ENCODE measurements at regions not wholly inside any gene's neighbourhood (a gene's known extent, or its start where the extent isn't known, plus 50 kb on each side); places are given as distances from the start of the nearest gene placed in this dataset.

DNA sequence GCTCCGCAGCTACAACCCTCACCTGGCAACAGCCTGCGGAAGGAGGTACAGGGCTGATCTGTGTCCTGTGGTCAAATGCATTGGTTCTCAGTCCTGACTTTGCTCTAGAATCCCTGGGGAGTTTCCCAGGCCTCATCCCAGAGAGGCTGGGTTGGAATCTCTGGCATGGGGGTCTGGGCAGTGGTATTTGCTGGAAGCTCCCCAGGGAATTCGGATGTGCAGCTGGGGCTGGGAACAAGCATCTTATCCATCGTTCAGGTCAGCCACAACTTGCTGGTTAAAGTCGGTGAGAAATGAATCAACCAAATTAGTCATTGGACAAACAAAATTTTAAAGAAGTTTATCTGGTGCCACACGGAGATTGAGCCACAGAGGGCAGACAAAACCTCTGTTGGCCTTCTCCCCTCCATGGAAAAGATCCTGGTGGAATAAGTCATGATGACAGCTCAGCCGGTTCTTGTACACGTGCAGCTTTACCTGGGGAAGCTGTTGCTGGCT, 231.2 kb downstream of the FOXL1 start:
- DNase-seq = no peak

DNA sequence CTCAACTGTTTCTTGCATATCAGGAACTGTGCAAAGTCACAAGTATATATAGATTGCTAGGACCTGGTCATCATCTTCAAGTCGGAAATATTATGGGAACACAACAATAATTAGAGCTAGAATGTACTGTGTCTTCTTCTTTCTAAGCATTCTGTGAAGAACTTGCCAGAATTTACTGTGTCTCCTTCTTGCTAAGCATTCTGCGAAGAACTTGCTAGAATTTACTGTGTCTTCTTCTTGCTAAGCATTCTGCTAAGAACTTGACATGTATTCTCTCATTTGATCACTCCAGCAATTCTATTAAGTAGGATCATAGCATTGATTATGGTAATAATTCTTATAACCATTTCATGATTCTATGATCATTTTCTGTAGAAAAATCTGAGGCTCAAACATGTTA, 231.7 kb downstream of the FOXL1 start:
- no peak for DNase-seq

DNA sequence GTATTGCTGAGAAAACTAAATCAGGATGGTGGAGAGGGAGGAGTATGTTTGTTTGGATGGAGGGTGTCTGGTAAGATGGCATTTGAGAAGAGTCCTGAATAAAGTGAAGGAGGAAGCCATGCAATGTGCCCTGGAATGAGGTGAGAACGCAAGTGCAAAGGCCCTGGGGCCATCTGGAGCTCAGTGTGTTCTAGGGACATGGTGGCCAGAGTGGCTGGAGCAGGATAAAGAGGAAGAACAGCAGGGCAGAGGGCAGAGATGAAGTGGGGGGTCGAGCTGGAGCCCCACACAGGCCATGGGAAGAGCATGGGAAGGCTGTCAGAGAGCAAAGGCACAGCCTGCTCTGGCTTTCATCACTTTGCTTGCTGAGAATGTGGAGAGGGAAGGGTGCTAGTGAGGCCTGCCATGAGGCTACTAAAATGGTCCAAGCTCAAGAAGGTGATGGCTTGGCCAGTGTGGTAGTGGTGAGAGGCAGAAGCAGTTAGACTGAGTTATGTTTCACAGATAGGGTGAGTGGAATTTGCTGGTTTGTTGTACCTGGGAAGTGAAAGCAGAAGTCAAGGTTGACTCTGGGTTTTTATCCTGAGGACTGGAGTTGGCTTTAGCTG, 234.1 kb downstream of the FOXL1 start:
- no peak for DNase-seq

DNA sequence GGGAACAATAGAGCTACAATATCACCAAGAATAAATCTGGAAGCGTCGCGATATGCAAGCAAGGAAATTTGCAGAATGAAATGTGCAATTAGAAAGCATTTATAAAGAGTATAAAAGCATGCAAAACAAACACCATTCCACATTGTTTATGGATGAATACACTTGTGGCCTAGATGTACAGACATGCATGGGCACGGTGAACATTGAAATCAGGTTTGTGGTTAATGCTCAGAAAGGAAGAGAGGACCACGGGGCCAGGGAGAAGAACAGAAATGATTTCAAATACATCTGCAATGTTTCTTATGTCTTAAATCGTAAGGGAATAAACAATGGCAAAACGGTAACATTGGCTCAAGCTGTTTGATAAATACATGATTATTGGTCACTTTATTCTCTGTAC, 235.9 kb downstream of the FOXL1 start:
- DNase-seq = no peak

DNA sequence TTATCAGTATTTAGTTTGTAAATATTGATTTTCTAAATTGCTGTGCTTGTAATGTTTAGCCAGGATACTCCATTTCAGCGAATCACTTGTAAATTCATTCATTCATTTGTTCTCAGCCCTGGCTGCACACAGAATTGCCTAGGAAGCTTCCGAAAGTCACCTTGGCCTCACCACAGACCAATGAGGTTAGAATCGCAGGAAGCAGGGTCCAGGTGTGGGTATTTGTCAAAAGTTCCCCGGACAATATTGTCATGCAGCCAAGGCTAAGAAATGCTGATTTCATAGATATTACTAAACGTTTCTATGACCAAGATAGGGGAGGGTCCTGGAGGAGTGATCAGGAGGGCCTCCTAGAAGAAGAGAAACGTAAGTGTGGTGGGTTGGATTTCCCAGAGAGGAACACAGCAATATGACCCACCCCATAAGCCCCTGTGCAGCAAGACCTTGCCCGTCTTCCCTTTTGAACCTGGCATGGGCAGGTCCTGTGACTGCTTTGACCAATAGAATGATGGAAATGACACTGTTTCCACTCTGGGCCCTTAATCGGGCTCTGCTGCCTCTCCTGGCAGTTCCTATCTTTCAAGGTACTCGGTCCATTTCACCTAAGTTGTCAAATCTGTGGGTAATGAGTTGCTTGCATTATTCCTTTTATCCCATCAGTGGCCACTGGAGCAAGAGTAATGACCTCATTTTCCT, 238.7 kb downstream of the FOXL1 start:
- DNase-seq = no peak

DNA sequence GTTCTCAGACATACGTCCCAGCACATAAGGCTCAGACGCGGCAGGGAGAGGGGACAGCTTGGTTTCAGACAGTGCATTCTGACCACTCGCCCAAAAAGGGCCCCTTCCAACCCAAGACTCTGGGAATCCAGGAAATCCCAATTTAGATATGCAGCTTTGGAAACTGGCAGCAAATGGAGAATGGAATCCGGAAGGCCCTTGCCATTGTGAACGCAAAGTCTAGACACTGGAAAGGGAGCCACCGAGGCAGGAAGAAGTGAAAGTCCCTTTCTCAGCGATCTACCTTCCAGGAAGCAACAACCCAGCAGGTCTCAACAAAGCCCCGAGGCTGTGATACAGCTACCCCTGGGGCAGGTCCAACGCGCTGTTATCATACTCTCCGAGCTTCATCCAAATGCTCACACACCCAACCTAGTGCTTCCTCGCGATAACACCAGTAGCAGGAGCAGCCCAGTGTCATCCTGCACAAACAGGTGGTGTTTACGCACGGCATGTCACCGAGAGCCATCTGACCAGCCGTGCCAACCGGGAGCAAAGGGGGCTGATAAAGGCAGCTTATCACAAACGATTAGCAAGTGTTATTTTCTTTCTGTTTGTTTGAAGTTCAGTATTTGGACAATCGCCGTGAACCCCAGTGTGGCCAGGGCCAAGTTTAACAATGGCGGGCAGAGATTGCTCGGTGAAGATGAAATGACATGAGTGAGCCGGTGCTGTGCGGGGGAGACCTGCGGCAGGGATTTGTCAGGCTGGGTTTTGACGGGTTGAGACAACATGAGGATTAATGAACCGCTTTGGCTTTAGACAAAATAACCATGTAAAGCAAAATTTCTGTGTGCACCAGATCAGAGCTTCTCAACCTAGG, 240.6 kb downstream of the FOXL1 start:
- DNase-seq = no peak

DNA sequence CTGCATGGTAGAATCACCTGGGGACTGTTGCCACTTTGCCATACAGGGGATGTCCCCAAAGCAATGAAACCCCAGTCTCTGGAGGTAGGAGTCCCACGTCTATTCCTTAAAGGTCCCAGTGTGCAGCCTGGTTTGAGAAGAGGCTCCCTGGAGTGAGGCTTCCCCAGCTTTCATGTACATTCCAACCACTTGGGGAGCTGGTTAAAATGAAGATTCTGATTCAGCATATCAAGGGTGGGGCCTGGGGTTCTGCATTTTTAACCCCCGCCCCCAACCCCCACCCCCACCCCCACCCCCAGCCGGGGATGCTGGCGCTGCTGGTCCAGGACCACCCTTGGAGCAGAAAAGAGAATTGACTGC, 241.2 kb downstream of the FOXL1 start:
- DNase-seq = no peak

DNA sequence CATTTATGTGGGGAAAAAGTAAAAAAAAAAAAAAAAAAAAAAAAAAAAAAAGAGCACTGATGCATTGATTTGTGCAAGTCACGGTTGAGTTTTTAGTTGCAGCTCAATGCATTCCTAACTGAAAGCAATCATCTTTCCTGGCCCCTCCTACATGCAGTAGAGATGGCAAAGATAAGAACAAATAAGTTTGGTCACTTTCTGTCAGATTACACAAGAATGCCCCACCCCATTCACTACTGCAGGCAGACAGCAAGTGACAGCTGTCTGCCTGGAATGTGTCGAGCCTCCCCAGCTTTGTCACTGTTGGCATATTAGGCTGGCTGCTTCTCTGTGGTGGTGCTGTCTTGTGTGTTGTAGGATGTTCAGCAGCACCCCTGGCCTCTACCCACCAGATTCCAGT, 243.5 kb downstream of the FOXL1 start:
- DNase-seq = no peak

DNA sequence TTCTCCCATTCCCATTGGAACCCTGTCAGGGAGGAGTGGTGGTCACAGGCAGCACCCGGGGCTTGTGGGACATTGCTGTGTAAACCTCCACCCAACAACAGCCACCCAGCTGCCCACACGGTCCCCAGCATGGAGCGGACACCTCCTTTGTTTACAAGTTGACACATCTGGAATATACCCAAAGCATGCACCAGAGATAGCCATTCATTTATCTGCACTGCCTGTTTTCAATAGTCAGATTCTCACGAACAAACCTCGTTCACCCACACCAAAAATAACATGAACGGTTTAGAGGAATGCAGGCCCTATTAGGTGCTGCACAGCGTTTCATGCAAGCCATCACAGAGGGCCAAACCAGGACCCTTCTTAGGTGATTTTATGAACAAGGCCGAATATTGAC, 244.8 kb downstream of the FOXL1 start:
- no peak for DNase-seq

DNA sequence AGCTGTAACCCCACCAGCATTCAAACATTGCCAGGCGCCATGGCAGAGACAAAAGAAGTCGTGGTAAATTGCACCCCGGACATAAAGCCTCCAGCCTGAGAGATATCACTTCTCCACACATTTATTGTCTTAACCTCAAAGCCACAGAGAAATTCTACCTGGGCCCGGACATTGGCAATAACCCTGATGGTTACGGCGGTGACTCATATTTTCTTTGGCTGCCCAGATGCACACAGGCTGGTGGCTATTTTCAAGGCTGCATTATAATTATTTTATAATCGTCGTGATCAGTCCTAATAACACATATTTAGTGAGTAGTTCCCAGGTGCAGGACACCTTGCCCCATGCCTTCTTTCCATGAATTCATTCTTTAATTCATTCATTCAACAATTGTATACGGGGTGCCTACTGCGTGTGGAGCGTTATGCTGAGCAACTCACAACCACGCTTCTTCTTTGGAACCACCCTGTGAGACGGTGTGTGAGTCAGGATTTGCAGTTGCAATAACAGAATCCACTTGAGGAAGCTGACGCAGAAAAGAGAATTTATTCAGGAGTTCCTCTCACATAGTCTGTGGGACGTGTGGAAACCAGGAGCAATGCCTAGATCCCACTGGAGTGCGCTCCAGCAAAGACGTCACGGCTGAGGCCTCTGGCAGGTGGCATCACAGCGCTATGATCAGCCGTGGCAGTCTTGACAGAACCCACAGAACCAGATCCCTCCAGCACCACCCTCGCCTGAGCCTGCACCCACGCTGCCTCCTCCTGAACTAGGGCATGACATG, 245.7 kb downstream of the FOXL1 start:
- no peak for DNase-seq

DNA sequence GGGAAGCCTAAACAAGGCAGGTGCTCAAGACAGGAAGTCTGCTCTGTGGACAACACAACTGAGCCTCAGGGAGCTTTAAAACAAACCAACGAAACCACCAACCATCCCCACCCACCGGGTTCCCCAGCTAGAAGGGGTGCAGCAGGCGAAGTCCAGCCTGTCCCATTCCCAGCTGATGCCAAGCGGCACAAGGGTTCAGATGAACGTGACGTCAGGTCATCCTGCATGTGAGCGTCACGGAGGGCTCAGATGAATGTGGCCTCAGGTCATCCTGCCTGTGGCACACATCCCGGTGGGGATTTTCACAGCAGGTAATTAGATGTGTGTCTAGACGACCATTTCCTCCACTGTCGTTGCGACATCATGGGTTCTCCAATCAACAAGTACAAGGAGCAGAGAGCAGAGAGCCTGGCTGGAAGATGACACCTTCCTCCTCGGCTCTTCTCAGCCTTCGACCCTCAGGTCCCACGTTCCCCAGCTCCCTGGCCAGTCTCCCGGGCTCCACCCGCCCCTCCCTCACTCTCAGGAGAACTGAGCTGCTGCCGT, 246.5 kb downstream of the FOXL1 start:
- DNase-seq = no peak

DNA sequence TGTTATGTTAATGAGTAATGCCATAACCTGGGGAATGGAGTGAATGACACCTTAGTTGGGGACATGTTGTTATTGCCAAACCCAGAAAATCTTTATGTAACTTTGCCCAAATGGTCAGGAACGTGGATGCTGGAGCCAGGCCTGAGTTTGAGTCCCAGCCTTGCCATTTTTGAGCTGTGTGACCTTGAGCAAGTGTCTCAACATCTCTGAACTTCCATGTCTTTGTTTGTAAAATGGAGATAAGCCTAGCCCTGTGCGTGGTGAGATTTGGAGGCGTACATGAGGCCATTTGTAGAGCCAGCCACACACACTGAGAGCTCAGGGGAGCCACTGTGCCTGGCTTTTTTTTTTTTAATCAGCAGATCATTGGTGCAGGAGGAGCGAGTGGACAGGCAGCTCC, 247.3 kb downstream of the FOXL1 start:
- DNase-seq = no peak

DNA sequence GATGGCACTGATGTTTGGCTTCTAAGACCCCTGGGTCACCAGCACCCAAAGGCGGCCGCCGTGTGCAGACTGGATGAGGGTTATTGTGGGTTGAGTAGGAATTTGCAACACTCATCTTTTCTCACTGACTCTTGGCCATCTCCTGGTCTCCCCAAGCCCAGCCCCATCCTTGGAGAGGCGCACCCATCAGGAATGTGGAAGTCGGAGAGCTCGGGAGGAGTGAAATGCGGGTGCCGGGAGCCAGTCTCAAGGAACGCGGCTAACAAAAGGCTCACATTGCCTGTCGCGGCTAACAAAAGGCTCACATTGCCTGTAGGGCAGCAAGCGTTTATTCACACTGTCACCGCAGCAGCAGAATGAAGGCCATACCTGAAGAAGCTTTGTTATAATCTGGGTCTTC, 248.6 kb downstream of the FOXL1 start:
- DNase-seq = no peak

DNA sequence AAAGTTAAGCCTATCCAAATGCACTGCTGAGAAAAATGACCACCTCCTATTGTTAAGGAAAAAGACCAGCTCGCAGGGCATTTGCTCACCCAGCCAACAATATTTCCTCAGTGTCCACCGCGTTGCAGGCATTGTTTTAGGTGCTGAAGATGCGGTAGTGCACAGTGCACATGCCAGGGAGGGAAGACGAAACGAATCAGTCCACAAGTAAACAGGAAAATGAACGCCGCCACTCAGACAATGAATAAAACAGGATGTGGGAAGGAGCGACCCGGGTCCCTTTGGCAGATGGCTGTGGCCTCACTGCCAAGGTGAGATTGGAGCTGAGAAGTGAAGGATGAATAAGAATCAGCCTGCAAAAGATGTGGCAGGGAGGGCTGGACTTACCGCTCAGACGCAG, 249.2 kb downstream of the FOXL1 start:
- DNase-seq = no peak

DNA sequence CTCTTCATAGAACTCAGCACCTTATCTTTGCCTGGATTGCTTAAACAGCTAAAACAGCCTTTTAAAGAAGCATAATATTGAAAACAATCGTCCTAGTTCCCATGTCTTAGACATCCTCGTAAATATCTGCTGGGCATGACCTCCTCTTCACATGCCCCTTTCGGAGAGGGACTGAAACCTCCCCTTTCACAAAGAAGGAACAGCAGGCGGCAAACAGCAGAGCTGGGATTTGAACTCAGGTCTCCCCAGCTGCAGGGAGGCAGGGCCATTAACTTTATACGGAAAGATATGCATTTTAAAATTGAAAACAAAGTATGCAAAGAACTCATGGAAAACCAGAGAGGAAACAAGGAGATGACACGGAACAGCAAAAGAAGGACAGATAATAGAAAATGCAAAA, 249.9 kb downstream of the FOXL1 start:
- no peak for DNase-seq

DNA sequence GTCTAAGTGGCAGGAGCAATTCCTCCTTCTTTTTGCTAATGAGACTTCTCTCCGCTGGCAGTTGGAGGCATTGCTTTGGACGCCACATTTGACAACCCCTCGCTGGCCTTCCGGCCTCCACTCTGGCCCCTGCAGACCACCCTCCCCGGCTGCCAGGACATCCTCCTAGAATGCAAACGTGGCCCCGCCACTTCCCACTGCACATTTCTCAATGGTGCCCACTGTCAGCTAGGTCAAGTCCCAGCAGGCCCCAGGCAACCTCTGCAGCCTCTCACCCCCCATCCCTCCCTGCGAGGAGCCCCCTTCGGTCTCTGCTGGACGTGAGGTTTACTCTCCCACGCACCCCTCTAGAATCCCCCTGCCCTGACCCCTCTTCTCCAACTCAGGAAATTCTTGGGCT, 250.3 kb downstream of the FOXL1 start:
- DNase-seq = no peak

DNA sequence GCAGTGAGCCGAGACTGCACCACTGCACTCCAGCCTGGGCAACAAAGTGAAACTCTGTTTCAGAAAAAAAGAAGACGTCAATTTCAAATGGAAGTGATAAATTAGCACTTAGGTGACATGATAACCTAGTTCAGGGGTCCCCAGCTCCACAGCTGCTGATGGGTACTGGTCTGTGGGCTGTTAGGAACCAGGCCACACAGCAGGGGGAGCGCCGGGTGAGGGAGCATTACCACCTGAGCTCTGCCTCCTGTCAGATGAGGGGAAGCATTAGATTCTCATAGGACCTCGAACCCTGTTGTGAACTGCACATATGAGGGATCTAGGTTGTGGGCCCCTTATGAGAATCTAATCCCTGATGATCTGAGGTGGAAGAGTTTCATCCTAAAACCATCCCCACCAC, 253.0 kb downstream of the FOXL1 start:
- DNase-seq = no peak

DNA sequence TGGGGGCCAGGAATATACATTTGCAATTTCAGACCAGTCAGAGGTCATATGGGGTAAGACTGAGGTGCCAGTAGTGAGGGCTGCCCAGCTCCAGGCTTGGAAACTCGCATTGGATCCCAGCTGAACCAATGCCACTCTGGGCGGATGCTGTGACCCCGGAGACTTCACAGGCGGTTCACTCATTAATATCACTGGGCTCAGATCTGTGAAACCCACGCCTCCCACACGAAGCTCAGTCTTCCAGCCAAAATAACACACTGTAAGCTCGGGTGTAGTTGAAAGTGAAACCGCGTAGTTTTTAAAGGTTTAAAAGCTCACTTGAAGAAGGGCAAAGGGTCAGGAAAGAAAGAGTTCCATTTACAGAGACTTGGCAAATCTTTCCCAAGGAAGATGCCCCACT, 254.8 kb downstream of the FOXL1 start:
- DNase-seq = no peak

DNA sequence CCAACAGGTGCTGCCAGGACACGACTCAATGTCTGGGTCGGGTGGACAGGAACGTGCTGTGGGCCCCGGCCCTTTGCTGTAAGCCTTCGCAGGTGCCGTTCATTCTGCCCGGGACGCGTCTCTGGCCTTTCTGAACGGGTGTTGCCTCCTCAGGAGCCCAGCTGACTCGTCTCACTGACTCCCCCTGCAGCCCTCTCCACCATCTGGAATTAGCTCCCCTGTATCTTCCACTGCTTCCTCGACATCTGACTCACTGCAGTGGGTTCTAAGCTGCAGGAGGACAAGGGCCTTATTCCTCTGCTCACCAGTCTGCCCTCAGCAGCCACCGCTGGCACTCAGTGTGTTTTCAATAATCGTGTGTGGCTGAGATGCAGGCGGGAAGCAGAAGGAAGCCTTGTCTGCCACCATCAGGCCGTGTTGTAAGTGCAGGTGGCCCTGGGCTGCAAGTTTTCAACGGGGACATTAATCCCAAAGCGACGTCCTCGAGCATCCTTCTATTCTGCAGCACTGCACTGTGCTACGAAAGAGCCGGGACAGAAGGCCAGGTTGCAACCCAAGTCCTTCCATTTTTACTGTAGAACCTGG, 256.2 kb downstream of the FOXL1 start:
- DNase-seq = no peak

DNA sequence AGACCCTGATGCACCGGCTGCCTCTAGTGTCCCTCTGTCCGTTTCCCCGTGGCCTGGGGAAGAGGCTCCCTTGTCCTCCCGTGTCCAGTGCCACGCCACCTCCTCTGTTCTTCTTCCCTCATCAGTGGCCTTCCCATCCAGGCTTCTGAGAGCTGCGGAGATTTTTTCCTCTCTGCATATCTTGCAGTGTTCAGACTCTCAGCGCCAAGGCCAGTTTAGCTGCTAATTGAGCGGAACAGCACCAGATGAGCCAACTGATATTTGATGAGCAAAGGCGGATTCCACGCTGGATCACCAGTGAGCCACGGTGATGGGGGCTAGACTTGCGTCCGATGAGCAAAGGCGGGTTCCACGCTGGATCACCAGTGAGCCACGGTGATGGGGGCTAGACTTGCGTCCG, 257.6 kb downstream of the FOXL1 start:
- DNase-seq = no peak

DNA sequence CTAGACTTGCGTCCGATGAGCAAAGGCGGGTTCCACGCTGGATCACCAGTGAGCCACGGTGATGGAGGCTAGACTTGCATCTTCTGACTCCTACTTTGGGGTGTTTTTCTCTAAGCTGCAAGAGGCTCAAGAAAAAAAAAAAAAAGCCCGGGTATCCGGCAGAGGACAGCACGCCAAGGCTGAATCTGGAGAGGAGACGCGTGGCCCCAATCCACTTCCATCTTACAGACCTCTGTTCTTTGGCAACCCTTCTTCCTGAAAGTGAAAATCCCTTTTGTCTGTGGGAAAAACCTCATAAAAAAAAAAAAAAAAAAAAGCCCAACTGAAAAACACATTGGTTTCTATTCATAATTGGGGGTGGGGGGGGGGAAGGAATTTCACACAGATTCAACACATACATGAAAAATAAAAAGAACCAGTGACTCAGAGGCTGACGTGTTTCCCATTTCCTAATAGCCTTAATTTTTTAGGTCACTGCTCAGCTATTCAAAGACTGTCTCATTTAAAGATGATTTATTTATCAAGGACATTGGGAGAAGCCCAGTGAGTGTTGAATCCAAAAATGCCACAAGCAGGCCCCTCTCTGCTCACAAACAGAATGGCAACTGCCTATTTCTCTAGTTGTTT, 258.3 kb downstream of the FOXL1 start:
- no peak for DNase-seq

DNA sequence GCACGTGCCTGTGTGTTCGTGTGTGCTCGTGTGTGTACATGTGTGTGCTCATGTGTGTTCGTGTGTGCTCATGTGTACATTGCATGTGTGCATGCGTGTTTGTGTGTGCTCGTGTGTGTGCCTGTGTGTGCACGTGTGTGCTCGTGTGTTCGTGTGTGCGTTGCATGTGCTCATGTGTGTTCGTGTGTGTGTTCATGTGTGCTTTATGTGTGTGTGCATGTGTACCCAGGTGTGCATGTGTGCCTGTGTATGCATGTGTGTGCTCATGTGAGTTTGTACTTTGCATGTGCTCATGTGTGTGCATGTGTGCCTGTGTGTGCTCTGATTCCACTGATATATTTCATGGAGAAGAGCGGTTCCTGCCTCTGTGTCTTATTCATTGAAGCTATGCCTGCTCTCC, 265.5 kb downstream of the FOXL1 start:
- no peak for DNase-seq
